NCI-H2227 (cell line): ENCODE measurements at regions not wholly inside any gene's neighbourhood (a gene's known extent, or its start where the extent isn't known, plus 50 kb on each side); places are given as distances from the start of the nearest gene placed in this dataset.

ENCODE experiments used
- DNase-seq: peaks from one replicate; lab custom pipeline; 2025; ENCODE audit not compliant: unreplicated experiment; lab: John Stamatoyannopoulos, UW

DNA sequence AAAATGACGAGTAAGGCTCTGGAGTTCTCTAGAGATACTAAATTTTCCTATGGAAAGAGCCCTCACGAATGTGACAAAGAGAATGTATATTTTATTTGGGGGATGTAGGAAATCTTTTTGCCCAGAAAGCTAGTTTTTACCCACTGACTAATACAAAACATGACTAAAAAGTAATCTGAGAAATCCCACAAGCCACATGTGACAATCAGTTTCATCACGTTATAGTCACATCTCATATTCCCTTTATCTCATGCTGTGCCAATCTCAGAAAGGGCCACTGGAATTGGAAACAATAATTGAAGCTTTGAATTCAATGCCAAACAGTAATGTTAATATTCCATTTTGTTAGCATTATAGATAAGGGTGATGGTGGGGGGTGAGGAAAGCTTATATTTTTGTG is 509.0 kb upstream of the GOLIM4 start:
- DNase-seq: no peak

- DNase-seq: no peak
Measured at GRCh38 chr3:168598250-168598649, 502.5 kb upstream of the GOLIM4 start.

- no peak for DNase-seq
Measured at GRCh38 chr3:168596175-168596823, 500.6 kb upstream of the GOLIM4 start.

GRCh38 chr3:168591587-168591986 is 495.9 kb upstream of the GOLIM4 start:
- peak; percentile 17 for DNase-seq

DNA sequence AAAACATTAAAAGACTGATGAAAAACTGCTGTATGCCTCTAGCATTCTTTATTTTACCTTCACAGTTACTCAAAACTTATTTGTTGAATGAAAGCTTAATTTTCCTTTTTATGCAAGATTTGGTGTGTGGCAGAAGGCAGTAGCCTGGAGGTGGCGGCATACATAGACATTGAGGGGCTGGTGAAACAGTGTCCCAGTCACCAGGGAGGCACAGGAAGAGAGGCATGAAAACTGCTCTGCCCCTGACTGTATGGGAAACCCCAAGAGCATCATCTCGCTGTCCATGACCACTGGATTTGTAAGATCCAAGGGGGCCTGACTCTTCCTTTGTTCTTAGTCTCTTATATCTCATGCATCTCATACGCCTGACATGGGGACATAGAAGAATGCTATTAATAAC is 493.7 kb upstream of the GOLIM4 start:
- DNase-seq: no peak

DNA sequence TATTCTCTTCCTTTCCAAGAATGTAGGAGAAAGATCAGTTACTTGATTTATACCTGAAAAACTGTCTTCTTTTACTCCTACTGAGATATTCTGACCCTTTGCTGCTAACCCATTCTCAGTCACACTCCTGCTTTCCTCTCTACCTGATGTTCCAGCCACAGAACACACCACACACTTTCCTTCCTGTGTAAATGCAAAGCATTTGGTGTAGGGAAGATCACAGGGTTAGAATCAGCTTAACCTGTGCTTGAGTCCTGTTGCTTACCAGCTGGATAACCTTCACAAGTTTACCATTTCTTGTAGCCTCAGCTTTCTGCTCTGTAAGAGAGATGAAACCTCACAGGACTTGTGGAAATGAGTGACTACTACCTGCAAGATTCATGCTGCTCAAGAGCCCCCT is 489.8 kb upstream of the GOLIM4 start:
- DNase-seq: no peak

DNA sequence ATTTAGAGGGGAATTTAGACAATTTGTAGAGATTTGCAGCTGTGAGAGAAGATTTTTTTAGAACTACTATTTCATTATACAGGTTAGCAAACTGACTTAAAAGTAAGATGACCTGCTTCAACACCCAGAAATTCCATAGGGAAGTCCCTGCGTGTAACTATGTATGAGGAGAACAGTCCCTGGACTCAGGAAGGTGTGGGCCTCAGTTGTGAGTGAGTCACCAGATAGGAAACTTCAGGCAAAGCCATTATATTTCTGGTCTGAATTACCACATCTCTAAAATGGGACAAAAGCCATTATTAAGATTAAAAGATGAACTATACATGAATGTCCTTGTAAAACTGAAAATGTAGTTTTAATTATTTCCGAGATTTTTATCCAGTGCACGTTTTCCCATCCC is 488.3 kb upstream of the GOLIM4 start:
- DNase-seq: no peak

- DNase-seq: no peak
Measured at GRCh38 chr3:168582503-168582902, 486.8 kb upstream of the GOLIM4 start.

- DNase-seq: peak; percentile 45
Measured at GRCh38 chr3:168581771-168582225, 486.1 kb upstream of the GOLIM4 start.

GRCh38 chr3:168579010-168579409 is 483.3 kb upstream of the GOLIM4 start:
- no peak for DNase-seq

GRCh38 chr3:168575750-168576149 is 480.0 kb upstream of the GOLIM4 start:
- DNase-seq: no peak

DNA sequence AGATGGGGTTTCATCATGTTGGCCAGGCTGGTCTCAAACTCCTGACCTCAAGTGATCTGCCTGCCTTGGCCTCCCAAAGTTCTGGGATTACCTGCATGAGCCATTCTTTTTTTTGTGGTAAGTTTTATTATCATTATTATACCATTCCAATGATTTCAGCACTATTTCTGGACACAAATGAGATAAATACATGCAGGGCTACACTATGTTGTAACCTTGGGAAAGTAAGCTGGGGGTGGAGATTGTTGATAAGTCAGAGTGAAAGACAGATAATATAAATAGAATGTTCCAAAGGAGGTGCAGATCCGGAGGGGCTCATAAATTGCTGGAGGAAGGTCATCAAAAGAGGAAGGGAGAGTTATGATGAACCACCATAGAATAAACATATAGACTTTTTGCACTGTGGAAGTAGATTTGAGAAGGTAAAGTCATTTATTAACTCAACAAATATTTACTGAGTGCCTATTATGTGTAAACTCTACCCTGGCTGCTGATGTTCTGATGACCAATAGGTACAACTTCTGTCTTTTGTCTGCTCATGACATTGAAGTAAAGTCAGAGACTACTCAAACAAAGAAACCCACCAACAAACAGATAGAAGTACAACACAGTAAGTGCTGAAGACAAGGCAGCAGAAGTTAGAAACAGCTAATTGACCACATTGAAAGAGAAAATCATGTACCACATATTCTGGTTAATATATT is 478.9 kb upstream of the GOLIM4 start:
- no peak for DNase-seq

DNA sequence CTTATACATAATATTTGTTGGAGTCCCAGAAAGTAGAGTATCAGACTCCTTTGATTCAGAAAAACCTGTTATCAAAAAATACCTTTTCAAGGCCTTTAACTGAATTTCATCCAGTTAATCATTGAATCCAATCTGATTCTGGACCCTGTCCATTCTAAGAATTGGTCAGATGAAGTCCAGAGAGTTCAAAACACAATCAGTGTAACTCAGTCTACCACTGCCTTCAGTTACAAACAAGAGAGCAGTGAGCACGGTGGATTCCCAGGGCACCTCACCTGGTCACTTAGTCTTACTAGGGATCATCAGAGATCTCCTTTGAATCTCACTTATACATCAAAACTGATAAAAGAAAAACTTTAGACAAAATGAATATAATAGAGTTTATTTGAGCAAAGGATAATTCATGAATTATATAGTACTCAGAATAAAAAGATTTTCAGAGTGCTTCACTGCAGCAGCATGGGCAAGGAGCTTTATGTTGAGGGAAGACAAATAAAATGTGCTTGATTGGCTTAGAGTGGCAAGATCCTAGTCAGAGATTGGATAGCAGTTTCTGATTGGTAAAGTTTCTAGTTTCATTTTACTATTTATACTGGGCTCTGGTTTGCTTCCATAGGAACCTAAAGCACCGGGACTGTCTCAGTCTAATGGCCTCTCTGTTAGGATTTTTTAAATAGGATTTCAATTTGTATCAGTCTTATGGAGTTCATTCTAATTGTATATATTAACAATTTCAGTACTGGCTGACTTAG is 474.9 kb upstream of the GOLIM4 start:
- no peak for DNase-seq

DNA sequence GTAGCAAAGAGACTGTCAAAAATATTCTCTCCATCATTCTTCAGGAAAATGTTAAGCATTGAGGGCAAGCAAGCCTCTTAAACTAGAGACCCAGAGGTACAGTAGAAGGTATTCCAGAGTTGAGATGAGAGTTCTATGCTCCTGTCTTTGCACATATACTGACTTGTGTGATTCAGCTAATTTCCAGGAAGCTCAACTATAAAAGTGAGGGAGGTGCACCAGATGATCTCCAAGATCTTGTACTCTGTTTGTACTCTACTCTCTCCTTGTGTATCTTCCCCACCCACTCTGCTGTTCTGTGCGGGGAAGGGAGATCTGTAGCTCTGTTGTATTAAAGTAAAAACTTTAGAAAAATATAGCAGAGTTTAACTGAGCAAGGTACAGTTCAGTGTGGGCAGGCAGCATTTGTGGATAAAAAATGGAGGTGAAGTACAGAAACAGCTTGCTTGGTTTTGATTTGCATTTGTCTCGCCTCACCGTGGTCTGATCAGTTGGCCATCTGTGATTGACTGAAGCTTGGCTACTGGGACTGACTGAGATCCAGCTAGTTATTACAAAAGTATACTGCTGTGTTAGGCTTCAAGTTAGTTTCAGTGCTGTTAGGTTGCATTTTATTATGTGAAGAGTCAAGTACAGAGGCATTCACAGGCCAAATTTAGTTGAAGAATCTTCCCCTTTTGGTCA is 463.1 kb upstream of the GOLIM4 start:
- no peak for DNase-seq

- DNase-seq: no peak
Measured at GRCh38 chr3:168552251-168552650, 456.5 kb upstream of the GOLIM4 start.

GRCh38 chr3:168548719-168549118 is 453.0 kb upstream of the GOLIM4 start:
- DNase-seq: peak; percentile 18

DNA sequence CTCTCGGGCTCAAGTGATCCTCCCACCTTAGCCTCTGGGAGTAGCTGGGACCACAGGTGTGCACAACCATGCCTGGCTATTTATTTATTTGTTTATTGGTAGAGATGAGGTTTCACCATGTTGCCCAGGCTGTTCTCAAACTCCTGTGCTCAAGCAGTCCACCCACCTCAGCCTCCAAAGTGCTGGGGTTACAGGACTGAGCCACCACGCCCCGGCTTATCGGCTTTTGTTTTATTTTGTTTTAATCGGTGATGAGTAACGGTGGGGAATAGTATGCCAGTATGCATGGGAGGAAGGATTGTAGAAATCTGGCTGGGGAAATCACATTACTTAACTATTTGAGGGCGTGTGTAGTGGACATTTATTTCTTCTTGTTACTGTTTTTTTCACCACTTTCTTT is 451.0 kb upstream of the GOLIM4 start:
- DNase-seq: no peak

DNA sequence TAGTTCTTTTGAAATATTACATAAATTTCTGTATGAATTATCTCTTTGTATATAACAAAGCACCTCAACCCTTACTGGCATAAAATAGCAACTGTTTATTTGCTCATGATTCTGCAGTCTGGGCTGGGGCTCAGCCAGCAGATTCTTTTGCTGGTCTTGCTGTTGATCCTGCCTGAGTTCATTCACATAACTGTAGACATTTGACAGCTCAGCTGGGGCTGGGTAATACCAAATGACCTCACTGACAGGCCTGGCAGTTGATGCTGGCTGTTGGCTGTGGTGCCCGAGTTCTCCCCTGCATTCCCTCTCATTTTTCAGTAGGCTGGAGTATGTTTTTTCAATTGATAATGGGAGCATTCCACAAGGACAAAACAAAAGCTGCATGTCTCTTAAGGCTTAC is 449.9 kb upstream of the GOLIM4 start:
- DNase-seq: peak; percentile 10

DNA sequence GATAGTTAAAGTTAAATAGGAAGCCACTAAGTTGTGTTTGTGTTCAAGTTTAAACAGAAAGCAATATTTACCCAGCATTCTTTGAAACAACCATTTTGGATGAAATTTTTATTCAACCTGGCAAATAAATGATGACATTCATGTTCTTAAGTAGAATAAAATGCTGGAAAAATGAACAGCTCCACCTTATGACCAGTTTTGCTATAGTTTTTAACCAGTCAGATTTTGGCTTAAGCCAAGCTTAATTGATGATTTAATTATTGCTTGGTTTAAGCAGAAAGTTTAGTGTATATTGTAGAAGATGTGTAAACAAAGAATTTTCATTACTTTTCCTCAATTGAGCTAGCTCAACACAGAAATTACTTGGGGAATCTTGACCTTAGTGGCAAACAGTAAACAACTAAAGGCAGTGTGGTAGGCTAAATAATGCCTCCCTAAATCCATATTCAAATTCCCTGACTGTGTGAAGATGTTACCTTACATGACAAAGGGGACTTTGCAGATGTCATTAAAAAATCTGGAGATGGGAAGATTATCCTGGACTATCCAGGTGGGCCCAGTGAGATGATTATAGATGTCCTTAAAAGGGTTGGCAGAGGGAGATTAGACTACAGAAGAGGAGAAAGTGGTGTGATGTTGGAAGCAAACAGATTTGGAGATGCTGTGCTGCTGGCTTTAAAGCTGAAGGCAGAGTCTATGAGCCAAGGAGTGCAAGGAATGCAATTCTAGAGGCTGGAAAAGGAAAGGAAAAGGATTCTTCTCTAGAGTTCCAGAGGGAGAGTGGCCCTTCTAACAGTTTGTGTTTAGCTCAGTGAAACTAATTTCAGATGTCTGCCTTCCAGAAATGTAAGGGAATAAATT is 448.6 kb upstream of the GOLIM4 start:
- no peak for DNase-seq

DNA sequence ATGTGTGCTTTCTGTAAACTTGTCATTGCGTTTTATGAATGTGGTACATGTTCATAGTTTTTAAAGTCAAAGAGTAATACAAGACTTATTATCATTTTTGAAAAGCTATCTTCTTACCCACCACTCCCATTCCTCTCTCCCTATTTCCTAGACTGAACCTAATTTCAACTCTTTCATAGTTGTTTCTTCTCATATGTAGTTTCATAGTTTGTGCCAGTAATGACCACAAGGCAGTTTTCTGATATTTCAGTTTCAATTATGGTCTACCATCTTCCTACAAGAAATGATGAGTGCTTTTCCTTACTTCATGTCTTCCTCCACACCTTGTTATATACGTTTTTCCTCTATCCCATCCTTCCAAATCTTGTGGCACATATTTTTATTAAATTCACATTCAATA is 445.0 kb upstream of the GOLIM4 start:
- DNase-seq: no peak

- DNase-seq: no peak
Measured at GRCh38 chr3:168539909-168540308, 444.2 kb upstream of the GOLIM4 start.
